GM18870 (cell line): ENCODE measurements at regions not wholly inside any gene's neighbourhood (a gene's known extent, or its start where the extent isn't known, plus 50 kb on each side); places are given as distances from the start of the nearest gene placed in this dataset.
"Not testable (repeated sequence)": the region's sequence is repeated elsewhere in the genome, so short reads cannot be mapped to it uniquely, and the experiment has no call there.

Experiments used
- ATAC-seq: cut with Tn5 transposase; IDR thresholded peaks from one replicate; pipeline ENCODE4 v1.9.1; 2021; ENCODE audit warnings: moderate library complexity; ENCODE audit not compliant: unreplicated experiment

DNA sequence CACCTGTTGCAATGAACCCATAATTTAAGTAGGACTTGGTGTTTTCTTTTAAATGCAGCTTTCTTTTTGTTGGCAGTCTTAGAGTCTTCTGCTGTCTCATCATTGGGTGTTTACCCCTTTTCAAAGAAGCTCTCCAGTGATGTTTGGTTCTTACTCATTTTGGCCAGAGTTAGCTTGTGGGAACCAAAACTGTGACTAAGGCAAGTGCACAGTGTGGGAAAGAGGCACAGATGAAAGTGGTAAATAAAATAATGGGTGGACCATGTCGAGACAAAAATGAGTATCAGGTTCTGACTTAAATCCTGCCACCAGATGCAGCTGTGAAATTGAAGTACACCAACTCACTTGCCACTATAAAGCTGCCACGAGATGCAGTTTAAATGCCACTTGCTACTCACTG lies 615.4 kb upstream of the MIS18BP1 start:
- ATAC-seq = peak; percentile 77

DNA sequence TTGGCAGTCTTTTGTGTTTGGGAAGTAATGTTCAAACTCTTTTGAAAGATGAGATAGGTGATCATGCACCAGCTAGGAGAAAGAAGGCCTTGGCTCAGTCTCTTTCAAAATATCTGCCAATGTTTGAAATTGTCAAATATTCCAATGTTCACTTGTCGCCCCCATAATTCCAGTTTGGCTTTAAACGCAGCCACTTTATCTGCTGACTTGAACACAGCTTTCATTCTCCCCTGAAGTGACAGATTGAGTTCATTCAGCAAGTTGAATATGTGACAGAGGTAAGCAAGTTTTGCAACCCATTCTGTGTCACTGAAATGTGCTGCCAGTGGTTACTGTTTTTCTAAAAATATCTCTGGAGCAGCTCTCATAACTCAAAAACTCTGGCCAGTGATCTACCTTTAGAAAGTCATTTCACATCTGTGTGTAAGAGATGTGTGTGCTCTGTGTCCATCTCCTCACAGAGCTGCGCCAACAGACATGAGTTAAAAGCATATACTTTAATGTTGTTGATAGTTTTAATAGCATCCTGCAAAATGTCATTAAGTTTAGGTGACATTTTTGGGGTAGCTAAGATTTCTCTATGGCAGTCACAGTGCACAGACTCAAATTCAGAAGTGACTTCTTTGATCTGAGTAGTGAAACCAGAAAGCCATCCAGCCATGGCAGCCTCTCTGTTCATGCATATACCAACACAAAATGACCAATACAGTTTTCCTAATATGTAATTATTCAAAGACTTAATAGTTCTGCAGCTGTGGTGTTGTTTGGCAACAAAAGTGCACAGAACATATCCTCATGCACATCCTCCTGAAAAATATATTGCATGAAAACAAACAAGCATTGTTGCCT lies 614.3 kb upstream of the MIS18BP1 start:
- peak; percentile 77 for ATAC-seq

DNA sequence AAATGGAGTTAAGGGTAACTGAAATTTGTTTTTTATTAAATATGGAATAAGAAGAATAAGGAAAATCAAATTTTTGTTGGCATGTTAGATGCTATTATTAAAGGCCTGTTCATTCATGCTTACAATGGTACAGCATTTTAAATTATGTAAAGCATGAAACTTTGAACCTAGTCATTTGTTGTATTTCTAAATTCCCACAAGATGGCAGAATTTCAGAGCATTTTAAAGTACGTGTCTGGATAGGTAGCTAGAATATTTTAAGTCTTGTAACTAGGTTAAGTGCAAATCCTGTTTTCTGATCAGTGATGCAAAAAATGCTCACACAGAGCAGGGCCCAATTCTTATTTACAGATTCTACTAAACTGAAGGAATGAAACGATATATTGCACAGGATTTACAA lies 585.6 kb upstream of the MIS18BP1 start:
- ATAC-seq = no peak

DNA sequence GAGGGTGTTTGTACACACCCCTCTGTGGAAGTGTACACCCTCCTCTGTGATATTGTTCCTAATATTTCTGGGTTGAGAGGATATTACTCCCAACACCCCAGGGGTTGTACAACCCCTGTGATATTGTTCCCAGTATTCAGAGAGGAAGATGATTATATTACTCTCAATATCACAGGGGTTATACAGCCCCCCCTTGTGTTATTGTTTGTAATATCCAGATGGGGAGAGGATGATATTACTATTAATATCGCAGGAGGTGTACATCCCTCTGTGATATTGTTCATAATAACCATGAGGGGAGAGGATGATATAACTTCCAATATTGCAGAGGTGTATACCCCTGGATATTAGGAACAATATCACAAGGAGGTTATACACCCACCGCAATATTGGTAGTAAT lies 566.1 kb upstream of the MIS18BP1 start:
- no peak for ATAC-seq

DNA sequence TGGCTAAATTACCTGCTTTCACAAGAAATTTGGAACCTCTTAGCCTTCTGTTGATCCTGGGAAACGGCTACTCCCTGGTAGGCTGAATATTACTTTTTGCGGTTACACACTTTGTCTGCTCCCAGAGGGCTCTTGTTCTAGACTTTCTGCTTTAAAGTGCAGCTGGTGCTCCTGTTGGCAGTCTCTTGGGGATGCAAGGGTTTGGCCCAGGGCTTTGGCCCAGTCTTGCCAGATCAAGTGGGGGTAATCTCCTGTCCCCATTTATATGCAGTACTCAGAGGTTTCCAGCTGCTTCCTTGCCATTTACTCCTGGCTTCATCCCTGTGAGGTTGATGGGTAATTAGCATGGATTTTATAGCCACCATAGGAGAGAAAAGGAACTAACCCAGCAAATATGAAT lies 558.2 kb upstream of the MIS18BP1 start:
- ATAC-seq = no peak

DNA sequence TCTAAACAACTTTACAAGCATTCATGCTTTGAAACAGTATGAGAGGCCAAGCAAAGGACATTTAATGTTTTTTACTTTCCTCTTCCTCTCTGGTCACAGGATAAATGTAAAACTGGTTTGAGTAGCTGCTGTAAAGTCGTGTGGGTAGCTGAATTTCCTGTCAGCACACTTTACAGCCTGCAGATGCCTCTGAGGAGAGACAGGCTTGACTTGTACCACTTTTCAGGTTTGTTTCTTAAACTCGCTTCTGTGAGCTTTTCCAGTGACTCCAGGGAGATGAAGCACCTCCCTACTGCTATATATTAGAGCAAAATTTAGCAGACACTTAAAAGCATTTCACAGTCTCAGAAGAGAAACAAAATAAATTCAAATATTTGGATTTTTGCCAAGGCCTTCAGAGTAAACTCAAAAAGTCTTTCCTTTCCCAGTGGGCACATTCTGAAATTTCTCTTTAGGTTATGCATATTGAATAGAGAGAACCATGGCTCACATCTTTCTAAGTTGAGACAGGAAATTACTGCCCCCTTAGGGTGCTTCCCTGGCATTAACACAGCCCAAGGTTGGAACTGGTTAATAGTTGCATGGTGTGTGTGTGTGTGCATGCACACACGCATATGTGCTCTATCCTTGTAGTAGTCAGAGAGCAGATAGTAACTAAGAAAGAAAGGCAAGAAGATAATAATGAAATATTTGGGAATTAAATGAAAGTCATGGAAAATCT lies 557.3 kb upstream of the MIS18BP1 start:
- ATAC-seq = no peak

DNA sequence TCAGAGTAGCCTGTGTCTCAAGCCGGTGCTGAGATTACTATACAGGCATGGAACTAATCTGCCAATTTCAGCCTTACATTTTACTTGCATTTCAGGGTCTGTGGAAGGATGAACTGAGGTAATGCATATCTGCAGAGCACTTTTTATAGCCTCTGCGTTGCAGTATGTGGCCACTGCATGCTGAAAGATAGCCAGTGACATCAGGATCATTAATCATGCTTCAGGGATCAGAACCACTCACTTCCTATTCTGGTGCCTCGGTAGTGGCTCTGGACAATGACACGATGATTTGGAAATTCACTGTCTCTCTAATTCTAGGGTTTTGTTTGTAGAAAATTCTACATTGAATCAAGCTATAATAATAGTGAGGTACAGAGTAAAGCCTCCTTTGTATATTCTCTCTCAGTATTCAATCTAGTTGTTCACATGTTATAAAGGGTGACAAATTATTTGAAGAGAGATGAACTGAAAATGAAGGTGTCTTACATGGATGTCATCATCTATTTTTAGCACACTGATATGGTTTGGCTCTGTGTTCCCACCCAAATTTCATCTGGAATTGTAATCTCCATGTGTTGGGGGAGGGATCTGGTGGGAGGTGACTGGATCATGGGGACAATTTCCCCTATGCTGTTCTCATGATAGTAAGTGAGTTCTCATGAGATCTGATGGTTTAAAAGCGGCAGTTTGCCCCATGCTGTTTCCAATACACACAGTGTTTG lies 554.3 kb upstream of the MIS18BP1 start:
- ATAC-seq = no peak

DNA sequence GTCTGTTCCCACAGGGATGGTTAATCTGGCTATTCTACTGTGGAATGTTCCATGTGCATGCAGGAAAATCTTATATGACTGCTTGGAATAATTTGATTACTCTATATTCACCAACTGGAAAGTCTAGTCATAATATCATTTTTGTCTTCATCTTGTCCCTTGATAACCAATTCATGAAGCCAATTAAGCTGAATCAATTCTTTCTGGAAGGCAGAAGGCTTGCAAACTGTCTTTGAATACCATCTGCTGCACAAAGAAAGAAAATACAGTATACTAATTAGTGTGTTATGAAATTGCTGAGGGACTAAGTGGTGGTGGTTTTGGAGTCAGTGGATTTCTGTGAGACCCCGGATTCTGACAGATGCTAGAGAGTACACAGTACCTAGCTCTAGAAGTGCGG lies 546.5 kb upstream of the MIS18BP1 start:
- no peak for ATAC-seq

DNA sequence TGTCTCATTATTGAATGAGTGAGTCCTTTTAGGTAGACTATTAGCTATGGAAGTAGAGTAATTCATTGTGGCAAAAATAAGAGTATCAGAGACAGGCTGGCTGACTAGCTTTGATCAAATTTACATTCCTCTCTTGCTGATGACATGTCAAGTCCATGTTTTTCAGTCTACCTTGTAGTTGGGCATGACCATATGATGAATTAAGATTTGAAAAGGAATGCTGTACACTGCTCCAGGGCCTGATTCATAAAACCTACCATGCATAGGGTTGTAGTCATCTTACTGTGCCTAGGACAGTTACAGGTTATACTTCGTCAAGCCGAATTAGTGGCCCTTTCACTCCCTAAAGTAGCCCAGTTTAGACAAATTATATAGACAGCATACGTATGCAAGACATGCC lies 545.7 kb upstream of the MIS18BP1 start:
- ATAC-seq = no peak

DNA sequence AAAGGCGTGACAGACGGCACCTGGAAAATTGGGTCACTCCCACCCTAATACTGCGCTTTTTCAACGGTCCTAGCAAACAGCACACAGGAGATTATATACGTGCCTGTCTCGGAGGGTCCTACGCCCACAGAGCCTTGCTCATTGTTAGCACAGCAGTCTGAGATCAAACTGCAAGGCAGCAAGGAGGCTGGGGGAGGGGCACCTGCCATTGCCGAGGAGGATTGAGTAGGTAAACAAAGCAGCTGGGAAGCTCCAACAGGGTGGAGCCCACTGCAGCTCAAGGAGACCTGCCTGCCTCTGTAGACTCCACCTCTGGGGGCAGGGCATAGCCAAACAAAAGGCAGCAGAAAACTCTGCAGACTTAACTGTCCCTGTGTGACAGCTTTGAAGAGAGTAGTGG lies 543.0 kb upstream of the MIS18BP1 start:
- not testable (repeated sequence) for ATAC-seq

DNA sequence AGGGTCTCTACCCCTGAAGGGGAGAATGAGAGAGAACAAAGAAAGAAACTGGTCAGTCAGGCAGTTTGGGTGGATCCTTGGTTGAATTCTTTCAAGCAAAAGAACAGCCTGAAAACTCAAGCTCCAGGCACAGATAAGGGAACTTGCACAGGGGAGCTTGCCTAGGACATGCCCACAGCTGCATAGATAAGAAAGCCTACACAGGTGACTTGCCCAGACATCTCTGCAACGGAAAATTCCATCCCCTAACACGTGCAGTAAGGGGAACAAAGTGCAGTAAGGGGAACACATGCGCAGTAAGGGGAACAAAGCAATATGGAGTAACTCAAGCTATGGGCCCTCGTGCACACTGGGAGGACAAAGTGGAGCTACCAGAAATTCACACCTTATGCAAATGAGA lies 540.1 kb upstream of the MIS18BP1 start:
- no peak for ATAC-seq

DNA sequence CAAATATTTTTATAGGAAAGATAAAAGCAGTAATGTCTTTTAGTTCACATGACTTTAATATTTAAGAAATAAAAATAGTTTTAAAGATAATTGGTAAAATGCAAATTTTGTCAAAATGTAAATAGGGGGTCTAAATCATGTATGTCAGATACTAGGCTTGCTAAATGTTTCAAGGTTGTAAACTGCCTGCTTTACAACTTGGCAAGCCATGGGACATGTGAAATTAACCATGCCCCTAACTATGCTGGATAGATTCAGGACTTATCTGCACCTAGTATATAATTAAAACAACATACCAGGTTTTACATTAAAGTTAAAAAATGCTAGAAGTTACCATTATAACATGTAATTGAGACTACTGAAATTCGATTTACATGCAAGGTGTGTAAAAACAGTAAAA lies 537.3 kb upstream of the MIS18BP1 start:
- no peak for ATAC-seq

DNA sequence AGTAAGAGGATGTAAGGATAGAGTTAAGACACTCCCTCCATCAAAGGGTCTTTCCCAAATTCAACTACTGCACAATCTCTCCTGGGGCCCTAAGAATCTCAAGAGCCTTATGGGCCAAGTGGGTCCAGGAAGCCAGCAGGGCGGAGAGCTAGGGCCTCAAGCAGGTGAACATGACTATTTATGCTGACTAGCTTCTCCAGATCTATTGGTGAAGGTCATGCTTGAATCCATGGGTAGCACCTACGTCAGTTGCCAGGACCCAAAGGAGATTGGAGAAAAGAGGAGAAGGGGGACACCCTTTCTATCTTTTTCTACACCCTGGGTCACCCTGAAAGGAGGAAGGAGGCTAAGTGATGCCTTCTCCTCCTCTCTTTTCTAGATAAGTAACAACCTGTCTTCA lies 534.2 kb upstream of the MIS18BP1 start:
- ATAC-seq = no peak

DNA sequence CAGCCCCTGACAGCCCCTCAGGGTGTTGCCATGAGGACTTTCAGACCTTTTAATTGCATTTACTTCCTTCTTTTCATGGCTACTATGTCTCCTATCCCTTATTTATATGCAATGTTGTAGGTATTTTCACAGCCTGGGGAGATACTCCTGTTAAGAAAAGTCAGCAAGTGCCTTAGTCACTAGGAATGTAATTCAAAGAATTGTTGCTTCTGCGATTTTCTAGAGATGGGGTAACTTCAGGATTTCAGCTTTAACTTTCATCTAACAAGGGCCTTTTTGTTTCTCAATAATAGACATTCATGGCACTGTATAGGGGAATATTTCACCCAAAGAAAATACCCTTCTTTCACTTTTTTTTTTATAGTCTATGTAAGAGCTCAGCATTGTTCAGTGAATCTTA lies 533.3 kb upstream of the MIS18BP1 start:
- ATAC-seq = no peak

DNA sequence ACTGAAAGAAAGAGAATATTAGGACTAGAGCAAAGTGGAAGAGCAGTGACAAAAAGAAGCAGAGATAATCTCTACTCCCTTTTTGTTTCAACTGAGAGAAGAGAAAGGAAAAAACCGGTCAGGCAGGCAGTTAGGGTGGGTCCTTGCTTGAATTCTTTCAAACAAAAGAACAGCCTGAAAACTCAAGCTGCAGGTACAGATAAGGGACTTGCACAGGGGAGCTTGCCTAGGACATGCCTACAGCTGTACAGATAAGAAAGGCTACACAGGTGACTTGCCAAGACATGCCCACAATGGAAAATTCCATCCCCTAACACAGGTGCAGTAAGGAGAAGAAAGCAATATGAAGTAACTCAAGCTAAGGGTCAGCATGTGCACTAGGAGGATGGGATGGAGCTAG lies 532.2 kb upstream of the MIS18BP1 start:
- ATAC-seq = no peak

DNA sequence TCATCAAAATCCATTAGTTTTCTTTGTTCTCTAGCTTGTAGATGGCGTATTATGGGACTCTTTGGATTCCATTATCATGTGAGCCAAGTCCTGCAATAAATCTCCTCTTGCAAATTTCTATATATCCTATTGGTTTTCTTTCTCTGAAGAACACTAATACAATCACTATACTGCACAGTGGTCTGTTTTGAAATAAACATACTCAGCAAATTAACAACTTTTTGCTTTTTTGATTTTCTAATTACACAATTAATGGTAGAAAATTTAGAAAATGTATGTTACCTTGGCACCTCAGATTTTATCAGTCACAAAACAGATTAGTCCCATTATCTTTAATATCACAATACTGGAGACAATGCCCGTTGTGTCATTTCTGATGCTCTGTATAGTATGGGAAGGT lies 513.2 kb upstream of the MIS18BP1 start:
- no peak for ATAC-seq

DNA sequence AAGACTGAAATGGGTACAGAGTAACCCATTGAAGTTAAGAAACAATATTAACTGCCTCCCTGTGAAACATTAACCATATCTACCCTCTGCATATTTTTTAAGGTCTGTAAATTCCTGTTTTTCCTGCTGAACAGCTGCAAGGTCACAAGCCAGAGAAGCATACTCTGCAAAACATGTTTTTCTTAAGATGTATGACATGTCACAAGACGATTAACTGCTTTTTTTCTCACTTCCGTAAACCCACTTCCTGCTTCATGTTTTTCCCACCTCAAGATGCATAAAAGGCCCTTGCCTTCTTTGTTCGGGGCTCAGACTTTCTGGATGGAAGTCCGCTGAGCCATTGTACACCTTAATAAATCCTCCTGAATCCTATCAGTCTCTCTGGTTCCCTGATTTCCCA lies 504.7 kb upstream of the MIS18BP1 start:
- no peak for ATAC-seq

DNA sequence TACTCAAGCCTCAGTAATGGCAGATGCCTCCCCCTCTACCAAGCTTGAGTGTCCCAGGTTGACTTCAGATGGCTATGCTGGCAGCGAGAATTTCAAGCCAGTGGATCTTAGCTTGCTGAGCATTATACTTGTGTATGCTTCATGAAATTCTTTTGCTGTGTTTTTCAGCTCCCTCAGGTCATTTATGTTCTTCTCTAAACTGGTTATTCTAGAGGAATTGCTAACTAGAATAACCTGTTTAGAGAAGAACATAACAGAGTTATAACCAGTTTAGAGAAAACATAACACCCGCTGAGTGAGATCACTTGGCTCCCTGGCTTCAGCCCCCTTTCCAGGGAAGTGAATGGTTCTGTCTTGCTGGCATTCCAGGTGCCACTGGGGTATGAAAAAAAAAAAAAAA lies 503.4 kb upstream of the MIS18BP1 start:
- not testable (repeated sequence) for ATAC-seq

DNA sequence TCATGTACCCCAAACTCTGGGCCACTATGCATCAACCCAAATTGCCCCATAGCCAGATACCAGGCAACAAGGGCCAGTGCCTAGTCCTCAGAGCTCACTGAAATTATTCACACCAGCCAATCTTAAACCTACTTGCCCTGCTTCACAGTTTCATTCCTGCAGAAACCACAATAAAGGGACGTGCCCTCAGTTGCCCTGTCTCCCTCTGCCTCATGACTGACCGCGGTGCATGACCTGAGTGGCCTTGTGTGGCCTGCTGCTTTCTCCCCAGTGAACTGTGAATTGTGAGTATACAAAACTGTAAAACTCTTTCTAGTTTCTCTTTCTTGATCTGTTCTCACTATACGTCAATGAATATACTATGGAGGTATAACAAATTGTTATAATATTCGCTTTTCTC lies 490.9 kb upstream of the MIS18BP1 start:
- no peak for ATAC-seq

DNA sequence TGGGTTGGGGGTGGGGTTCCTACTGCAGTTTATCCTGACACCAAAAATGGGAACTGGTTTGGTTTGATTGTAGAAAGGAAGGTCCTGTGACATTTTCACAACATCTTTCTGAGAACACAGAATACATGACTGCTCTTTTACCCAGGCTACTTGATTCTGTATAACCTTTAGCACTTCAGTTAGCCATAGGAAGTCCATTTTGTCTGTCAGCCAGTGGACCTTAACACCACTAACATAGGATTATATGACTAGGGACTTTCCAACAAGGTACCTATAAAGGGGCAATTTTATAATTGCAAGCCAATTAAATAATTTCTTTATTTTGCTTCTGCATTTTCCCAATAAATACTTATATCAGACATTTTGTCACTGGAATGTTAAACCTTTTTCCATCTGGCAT lies 489.2 kb upstream of the MIS18BP1 start:
- ATAC-seq = no peak

DNA sequence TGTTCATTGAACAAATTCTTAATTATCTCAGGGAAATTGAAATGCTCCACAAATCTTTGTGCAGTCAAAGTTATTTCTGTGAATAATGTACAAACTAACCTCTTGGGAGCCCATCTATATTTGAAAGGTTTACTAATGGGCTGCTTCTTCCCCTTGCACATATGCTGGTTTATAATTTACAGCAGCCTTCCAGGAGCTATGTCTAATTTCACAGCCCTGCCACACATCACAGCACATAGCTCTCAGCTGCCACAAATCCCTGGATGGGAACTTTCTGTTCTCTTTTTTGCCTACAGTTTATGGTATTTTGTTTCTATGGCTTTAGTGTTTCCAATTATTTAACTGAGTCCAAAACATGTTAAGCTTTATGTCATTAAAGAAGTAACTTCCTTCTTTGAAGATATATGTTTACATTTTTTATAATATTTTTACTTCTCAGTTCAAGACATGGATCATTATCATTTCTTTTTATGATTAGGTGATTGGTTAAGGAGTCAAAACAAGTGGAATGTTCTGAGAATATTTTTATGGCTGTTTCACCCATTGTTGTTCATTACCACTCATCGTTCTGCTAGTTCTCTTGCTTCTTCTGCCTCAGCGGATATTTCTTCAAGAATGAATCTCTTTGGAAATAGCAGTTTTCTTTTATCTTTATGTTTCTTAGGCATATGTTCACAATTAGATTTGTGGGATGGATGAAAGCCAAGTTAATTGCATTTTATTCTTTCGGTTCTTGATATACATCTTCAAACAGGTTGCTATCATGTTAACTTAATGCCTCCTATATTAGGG lies 475.6 kb upstream of the MIS18BP1 start:
- ATAC-seq = no peak
